GM19438 (cell line): ENCODE measurements at regions not wholly inside any gene's neighbourhood (a gene's known extent, or its start where the extent isn't known, plus 50 kb on each side); places are given as distances from the start of the nearest gene placed in this dataset.

Source experiments
- ATAC-seq: cut with Tn5 transposase; IDR thresholded peaks from one replicate; pipeline ENCODE4 v1.9.1; 2021; ENCODE audit warnings: low read depth; ENCODE audit not compliant: unreplicated experiment

- no peak for ATAC-seq
Observed at GRCh38 chr11:95364324-95365295, 133.6 kb upstream of the SESN3 start.

DNA sequence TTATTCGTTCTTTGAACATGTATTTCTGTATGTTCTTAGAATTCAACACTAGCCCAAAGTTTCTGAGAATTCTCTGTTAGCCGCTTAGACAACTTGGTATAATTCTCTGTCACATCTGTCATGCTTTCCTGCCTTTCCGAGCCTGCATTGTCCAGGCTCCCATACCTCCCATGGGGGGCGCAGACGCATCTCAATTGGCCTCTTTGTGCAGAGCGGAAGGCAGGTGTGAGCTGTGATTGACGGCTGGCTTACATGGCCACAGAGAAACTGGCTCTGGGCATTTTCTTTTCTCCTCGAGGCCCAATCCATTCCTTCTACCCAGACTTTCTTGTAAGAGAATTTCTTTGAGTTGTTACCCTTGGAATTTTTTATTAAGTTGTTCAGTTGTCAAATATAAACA, 132.7 kb upstream of the SESN3 start:
- no peak for ATAC-seq

DNA sequence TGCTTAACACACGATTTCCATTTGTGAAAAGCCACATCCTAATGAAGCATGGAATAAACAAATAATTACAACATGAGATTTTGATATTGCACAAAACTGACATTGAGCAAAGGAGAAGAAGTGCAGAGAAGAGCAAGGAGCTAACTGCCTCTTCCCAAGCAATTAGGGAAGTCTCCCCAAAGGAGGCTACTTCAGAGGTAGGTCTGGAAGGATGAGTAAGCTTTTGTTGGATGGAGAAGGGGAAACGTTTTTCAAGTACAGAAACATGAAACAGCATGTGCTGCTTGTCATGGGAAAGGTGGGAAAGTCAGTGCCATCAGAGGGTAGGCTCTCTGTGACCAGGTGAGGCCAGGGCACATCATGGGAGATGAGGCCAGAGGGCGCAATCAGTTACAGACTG, 132.2 kb upstream of the SESN3 start:
- no peak for ATAC-seq

GRCh38 chr11:95361180-95361579, 130.2 kb upstream of the SESN3 start:
- ATAC-seq, result no peak

- no peak for ATAC-seq
Observed at GRCh38 chr11:95360377-95361075, 129.5 kb upstream of the SESN3 start.

DNA sequence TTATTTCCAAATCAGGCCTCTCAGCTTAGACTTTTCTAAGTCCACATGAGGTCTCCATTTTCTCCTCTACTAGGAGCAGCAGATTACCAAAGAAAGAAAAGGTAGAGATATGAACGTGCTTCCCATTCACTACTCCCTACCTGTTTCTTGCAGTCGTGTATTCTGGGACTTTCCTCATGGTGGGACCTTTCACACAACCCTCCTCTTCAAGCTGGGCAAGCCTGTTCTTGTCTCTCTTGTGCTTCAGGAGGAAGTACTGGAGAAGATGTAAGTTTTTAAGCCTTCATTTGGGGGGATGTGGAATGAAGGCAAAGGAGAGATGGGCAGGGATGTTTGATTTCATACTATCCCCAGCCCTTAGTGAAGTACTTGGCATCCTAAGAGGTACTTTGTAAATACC, 128.8 kb upstream of the SESN3 start:
- no peak for ATAC-seq

GRCh38 chr11:95359341-95359663, 128.3 kb upstream of the SESN3 start:
- ATAC-seq, result no peak

DNA sequence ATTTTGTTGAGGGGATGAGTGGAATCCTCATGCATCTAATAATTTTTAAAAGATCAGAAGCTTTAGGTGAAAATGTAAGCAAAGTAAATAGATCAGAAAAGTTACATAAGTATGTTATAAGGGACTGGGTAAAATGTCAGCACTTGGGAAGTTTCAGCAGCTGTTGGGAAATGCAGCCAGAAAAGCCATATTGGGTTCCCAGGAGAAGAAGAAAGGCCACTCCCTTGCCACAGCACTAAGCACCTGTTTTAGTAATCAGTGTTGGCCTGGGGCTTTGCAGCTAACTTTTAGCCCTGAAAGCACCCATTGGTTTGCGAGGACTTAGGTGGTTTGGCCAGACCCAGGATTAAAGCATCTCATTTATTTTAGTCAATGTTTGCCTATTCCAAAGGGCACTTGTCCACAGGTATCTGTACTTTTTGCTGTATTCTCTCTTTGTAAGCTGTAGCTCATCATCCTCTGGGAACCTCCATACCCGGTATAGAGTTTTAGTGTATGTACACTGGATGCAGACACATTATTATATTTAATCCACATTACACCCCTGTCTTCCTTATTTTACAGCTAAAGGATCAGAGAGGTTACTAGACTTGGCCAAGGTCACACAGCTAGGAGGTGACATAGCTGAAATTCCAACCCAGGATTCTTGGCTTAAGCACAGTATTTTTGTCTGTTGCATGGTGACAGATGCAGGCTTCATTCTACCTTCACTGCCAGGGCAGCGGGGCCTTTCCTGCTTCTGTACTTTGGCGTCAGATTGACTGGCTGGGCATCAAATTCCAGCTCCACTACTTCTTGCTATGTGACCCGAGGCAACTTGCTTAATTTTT, 127.7 kb upstream of the SESN3 start:
- ATAC-seq, result no peak

DNA sequence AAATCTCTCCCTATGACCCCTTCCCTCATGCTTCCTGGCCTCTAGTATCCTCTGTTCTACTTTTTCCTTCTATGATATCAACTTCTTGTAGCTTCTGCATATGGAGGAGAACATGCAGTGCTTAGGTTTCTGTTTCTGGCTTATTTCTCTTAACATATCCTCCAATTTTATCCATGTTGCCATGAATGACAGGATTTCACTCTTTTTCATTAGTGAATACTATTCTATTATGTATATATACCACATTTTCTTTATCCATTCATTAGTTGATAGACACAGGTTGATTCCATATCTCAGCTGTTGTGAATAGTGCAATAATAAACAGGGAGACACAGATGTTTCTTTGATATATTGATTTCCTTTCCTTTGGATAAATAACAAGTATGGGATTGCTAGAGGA, 123.3 kb upstream of the SESN3 start:
- ATAC-seq, result no peak

DNA sequence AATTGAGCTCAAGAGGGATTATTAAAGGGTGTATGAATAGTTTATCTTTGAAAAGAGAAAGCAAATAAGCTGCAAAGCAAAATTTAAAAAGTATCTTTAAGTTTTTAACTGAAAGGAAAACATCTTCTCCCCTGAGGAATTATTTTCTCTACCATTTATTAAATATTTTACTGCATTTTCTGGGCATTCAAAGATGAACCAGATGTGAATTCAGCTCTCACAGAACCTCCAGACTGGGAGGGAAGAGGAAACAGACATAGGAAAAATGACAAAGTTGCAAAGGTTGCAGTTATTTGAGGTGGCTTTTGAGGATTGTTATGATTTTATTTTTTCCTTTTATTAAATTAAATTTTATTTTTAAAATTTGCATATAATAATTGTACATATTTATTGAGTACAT, 122.7 kb upstream of the SESN3 start:
- ATAC-seq, result no peak

DNA sequence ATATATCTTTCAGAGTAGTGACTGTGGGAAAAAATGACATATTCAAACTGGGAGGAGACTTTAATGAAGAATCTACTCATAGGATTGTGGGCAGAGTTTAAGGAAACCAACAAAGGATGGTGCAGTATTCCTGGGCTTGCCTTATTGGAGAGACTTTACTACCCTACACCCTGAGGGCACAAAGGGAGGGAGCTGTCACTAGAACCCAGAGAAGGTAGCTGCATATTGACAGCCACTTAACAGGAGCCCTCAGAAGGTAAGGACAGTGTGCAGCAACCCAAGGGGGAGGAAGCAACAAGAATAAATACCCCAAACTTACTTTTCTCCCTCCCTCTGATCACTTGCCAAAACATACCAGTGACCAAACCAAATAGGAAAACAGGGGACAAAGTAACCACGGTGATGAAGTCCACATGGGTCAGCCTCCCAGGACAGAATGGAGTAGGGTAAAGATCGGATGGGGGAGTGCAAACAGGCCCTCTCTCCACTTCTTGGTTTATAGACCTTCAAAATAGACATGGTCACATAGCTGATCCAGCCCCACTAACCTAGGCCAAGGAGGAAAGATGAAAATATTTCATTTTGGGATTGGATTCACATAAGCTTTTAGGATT, 121.8 kb upstream of the SESN3 start:
- no peak for ATAC-seq

GRCh38 chr11:95349345-95349942, 118.4 kb upstream of the SESN3 start:
- no peak for ATAC-seq

- ATAC-seq, result no peak
Observed at GRCh38 chr11:95346265-95346664, 115.3 kb upstream of the SESN3 start.

- ATAC-seq, result peak; percentile 66
Observed at GRCh38 chr11:95345651-95346050, 114.6 kb upstream of the SESN3 start.

DNA sequence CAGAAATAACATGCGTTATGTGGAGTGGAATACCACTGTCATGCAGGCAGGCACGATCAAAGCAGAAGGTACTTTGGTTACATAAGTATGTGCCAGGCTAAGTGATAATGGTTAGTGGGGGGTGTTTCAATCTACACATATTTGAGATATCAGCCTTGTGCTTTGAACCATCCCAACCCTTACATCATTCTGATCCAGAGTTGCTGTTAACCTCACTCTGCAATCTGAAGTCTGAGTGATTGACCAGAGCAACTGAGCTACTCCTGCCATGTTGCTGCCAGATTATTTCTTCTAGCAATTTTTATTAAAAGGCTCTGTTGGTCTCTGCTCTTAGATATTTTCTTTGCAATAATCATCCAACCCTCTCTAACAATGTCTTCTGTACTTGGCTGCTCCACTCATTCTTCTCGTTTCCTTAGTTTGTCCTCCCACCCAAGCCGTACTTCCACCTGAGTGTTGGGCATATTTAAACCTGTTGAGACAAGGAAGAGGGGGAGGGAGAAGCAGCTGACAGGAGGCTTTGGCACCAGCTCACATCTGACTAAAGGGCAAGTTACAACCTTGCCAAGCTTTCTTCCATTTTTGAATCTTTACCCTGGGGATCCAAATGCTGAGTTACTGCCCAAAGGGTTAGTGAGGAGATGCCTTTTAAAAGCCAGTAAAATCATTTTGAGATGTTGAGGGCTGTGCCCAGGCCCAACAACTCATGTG, 114.1 kb upstream of the SESN3 start:
- ATAC-seq, result no peak

DNA sequence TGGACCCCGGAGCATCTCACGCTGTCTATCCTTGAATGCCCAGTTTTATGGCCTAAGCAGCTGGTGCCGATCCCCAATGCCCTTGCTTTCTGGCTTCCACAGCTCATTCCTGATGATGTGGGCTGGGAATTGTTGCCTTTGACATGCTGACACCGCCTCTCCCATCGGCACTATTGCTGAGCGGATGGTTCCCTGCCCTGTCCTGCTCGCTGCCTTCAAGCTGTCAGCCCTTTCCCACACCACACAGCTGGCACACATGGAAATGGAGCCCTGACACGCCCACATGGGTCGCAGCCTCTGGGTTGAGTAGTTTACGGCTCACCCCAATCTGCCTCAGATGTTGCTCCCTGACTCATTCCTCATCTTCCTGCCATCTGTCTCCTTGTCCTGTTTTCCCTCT, 110.2 kb upstream of the SESN3 start:
- no peak for ATAC-seq

DNA sequence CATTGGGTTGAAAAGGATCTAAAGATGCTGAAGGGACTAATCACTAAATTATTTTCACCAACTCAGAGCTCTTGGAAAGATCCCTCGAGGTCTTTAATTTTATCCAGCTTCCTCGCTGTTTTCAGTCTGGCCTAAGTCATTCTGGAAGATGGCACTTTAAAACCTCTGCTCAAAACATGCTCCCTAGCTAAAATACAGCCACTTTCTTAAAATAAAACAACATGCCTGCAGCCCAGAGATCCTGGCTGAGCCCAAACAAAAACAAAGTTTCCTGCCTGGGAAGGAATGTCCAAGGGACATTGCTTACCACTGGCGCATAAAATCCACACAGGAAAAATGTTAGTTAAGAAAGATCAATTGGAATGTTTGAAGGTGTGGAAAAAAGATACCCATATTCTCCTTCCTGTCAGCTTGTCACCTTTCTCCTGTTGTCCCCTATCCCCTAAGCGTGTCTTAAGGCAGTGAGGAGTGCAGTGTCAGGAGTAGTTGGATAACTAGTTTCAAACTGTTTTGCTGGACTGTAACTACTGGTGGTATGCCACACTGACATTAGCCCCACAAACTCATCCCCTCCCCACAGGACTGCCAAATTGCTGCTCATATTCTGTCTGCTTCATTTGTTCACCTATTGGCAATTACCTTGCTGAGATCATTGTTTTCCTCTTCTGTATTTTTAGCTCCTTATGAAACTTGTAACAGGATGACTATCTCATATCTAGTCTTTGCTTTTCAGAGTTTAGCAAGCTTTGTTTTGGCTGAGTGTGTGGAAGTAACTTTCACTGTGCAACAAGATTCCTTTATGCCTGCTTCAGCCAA, 108.3 kb upstream of the SESN3 start:
- no peak for ATAC-seq

- ATAC-seq, result no peak
Observed at GRCh38 chr11:95338430-95338991, 107.5 kb upstream of the SESN3 start.
